NCI-H146 (cell line): ENCODE measurements at regions not wholly inside any gene's neighbourhood (a gene's known extent, or its start where the extent isn't known, plus 50 kb on each side); places are given as distances from the start of the nearest gene placed in this dataset.

ENCODE experiments used
- DNase-seq: peaks from one replicate; lab custom pipeline; 2025; lab: John Stamatoyannopoulos, UW

DNA sequence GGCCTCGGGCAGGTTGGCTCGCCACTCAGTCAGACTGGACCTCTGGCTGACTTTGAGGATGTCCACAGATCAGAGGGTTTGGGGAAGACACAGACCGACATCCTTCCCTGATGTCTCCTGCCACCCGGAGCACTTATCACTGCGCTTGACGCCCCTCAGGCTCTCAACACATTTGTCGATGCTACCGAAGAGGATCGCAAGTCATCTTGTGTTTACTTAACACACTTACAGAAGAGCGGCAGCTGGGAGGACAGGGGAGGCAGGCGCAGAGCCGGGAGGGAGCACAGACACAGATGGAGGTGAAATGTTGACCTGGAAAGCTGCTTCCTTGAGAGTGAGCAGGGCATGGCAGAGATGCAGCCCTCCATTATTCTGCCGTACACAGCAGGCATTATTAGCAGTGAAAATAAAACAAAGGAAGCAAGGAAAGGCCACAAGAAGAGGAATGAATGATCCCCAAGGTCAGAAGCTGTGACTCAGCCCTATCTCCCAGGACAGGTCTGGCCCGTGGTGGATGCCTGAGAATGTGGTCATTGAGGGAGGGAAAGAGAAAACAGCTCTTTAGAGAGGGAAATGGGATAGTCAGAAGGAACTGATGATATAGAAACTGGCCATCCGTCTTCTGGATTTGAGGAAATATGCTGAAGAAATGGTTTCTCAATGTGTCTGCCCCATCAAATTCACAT, 549.5 kb upstream of the ARGLU1 start:
- DNase-seq = no peak

DNA sequence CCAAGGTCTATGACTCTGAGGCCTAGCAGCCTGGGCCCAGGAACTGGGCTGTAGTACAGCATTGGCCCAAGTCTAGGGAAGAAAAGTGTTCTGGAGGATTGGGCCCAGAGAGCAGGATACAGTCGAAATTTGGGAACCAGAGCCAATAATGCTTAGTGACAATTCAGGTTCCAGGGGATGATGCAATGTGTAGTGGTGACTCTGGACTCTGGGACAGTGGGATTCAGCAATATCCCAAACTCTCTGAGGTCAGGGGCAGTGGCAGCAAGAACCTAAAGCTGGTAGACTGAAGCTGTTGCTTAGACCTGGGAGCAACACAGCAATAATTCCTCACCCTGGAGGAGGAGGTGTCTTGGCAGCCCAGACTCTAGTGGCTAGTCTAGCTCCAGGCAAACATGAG, 545.5 kb upstream of the ARGLU1 start:
- DNase-seq = no peak

DNA sequence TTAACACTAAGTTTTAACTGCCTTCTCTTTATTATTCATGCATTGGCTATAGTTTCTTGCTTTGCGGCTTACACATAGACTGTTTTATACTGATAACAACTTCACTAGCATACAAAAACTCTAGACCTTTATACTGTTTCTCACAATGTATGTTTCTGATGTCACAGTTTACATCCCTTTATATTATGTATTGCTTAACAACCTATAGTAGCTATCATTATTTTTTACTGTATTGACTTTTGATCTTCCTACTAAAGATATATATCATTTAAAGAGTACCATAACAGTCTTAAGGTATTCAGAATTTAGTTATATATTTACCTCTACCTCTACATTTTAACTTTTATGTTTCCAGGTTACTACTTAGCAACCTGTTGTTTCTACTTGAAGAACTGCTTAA, 543.3 kb upstream of the ARGLU1 start:
- no peak for DNase-seq

DNA sequence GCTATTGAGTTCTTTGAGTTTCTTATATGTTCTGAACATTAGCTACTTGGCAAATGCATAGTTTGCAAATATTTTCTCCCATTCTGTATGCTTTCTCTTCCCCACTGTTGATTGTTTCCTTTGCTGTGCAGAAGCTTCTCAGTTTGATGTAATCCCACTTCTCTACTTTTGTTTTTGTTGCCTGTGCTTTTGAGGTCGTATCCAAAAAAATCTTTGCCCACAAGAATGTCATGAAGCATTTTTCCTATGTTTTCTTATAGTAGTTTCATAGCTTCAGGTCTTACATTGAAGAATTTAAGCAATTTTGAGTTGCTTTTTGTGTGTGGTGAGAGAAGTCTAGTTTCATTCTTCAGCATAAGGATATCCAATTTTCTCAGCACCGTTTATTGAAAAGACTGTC, 536.7 kb upstream of the ARGLU1 start:
- no peak for DNase-seq

DNA sequence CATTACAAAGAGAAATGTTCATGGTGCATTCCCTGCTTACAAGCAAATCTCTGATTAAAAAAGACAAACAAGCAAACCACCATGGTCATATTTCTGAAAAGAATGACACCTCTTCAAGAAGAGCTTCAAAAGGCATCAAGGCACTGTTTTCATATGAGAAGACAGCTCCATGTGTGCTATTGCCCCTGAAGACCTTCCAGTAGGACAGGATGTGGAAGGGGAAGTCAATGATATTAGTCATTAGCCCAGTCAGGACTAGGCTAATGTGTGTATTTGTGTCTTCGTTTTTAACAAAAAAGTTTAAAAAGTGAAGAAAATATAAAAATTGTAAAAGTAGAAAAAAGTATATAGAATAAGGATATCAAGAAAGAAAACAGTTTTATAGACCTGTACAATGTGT, 534.7 kb upstream of the ARGLU1 start:
- DNase-seq = no peak

DNA sequence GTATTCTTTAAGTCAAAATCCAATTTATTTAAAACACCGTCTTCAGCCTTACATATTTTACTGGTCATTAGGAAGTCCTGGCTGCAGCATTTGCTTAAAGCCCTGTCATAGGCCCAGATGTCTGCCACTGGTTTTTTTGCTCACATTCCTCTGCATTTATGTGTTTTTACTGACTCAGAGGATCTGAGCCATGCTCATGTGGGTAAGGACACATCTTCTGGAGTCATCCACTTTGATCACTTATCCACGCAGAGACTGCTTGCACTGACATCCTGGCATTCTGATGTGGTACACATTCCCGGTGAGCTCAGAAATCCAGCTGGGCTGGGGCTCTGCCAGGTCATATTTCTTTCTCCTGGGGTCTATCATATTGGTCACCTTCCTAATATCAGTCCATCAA, 531.7 kb upstream of the ARGLU1 start:
- DNase-seq = no peak

DNA sequence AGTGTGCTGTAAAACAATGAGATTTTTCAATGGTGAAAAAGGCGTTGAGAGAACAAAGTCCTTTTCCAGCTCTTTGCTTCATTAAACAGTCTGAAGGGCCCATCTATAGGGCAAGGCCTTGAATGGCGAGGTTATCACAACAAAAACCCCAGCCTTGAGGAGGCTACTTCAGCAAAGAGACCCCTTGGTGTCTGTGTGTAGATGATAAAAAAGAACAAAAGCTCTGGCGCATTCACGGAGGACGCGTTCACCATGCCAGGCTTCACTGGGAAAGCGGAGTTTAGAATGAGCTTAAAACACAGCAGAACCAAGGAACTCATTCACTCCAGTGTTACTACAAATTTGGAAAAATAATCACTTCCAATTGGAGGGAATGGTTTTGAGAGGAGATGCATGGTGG, 530.0 kb upstream of the ARGLU1 start:
- DNase-seq = peak; percentile 66

DNA sequence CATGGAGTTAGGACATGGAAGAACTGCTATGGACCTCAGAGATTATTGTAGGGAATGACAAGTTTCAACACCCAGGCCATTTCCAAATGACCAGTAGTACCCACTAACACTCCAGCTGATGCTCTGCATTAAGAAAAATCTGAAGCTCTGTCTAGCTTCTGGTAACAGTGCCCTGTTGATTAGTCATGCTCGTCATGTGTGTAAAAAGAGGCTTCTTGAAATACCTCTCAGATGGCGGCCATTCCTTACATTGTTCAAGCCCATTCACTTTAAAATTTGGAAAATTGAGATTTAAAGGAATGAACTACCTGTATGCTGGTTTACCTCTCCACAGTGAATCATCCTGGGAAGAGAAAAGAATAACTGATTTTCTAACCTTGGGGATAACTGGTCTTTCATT, 527.9 kb upstream of the ARGLU1 start:
- DNase-seq = no peak

DNA sequence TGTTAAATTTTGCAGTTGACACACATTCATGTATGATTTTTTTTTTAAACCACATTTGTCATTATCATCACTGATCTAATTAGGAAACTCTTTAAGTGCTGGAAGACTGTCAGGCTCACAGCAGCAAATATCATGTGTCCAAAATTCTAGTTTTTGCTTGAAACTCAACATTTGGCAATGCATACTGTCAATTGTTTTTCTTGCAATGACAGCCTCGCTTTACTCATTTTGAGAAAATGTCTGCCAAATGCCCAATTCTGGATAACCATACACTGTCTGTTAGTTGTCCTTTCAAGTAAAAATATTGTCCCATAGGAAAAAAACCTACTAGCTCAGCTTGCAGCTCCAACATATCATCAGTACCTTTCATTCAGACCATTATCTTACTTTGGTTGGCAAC, 523.9 kb upstream of the ARGLU1 start:
- no peak for DNase-seq

DNA sequence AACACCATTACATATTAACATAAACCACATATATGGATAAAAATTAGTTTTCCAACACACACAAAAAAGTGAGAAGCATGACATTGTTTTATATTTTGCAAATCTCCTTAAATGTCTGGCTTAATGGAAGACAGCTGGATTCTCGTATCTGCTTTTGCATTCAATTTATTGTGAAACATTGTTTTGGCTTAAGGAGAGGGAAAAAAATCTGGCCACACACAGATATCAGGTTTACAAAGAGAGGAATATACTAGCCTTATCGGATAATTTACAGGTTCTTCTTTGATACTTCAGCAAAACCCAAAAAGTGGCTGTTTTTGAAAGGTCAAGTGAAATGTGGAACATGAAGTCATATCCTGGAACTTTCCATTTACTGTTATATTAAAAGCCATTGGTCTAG, 523.5 kb upstream of the ARGLU1 start:
- no peak for DNase-seq

DNA sequence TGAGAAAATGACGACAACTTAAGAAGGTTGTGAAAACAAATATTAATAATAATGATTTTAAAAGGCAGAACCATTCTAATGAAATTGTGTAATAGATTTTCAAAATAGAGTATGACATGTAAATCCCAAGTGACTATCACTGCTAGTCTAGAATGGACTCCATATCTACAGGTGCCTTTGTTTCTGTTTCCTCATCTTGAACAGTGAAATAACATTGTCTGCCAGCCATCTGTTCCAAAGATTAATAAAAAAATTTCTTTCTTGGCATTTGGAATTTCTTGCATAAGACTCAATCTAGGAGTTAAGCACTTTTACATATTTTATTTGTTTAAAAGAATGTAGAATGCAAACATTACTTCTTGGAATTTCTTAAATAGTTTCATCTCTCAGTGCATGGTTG, 520.1 kb upstream of the ARGLU1 start:
- no peak for DNase-seq

DNA sequence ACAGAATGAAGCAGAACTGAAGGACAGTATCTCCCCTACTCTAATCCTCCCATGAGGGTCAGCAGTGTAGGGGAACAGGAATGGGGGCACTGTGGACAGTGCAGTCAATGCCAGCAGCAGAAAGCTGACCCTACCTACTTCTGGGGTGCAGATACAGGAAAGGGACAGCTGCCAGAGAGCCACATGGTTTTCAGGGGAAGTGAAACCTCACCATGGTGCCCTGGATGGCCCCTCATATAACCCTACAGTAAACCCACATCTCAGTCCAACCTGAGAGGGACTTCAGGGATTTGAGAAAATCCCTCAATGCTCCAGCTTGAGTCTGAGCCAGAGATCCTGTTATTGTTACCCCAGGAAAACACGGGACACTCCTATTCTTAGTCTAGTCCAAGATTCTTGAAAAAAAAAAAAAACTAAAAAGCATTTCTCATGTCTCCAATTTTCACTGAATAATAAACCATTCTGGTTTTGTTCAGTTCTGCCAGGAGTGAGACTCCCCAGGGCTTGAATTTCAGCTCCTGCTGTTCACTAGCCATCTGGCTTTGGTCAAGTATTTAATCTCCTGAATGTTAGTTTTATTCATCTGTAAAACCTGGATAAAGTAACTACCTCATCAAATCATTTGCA, 511.6 kb upstream of the ARGLU1 start:
- DNase-seq = peak; percentile 22

DNA sequence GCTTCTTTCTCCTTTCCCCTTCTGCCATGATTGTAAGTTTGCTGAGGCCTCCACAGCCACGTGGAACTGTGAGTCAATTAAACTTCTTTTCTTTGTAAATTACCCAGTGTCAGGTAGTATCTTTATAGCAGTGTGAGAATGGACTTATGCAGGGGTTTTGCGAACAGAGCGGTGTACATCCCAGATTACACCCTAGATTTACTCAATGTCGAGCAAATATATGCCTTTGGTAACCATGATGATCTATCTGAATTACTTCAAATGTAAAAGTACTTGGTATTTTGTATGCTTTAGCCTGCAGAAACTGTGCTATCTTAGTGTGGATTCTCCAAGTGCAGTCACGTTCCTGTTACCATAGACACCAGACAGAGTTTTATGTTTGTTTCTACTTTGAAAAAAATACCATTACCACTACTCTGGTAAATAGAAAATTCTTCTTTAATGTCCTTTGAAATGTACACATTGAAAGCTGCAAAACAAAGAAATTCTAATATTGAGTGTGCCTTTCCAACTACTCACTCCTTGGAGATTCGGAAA, 510.4 kb upstream of the ARGLU1 start:
- DNase-seq = no peak

DNA sequence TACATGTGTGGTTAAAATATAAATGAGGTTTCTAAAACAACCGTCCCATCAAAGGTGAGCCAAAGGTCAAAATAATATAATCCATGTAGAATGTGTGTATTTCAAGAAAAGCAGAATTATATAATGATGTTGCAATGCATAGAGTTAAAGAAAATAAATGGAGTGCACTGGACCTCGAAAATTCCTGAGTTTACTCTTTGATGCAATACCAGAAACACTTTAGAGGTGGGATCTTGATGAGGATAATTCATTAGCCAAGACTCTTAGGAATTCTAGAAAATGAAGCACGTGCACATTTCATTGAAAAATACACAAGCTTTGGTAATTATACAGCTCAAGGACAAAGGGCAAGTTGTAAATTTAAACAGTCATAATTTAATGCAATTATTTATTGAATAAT, 508.9 kb upstream of the ARGLU1 start:
- DNase-seq = no peak

DNA sequence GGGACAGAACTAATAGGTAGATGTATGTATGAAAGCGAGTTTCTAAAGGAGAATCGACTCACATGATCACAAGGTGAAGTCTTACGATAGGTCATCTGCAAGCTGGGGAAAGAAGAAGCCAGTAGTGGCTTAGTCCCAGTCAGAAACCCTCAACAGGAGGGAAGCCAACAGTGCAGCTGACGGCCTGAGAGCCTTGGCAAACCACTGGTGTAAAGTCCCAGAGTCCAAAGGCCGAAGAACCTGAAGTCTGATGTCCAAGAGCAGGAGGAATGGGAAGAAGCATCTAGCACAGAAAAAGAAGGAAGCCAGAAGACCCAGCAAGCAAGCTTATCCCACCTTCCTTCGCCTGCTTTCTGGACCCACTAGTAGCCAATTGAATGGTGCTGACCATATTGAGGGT, 507.6 kb upstream of the ARGLU1 start:
- no peak for DNase-seq

DNA sequence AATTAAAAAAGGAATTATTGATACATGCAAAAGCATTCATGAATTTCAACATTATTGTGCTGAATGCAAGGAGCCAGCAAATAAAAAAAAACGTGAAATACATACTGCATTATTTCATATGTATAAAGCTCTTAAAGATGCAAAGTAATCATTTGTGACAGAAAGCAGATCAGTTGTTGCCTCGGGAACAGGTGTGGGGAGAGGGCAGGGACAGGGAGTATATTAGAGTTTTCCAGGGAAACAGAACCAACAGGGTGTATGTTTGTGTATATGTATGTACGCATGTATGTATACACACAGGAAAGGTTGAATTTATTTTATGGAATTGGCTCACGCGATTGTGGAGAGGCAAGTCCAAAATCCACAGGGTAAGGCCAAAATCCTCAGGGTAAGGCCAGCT, 502.9 kb upstream of the ARGLU1 start:
- DNase-seq = no peak

DNA sequence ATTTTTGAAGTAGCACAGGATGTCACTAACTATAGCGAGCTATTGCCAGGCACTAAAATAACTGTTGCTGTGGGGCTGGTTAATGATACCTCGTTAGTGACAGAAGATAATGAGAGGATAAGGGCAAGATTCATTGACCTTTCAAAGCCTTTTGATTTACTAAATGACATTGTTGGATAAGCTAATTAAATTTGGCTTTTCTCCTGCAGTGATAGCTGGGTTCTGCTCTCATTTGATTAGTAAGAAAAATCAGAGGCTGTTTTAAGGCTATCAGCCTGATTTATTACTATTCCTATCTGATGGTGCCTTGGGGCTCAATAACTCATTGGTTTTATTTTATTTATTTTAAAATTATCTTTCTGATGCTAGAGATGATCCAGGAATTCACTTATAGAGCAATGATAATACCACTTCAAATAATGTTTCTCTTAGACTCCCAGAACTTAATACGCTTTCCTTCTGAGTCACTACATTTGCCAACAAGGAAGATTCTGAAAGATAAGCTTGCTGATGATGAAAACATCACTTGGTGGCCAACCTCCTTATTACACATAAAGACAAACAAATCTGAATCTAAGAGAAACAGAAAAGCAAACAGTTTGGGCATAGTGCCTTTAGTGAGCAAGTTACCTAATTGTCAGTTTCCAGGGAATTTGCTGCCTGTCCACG, 501.3 kb upstream of the ARGLU1 start:
- DNase-seq = no peak

DNA sequence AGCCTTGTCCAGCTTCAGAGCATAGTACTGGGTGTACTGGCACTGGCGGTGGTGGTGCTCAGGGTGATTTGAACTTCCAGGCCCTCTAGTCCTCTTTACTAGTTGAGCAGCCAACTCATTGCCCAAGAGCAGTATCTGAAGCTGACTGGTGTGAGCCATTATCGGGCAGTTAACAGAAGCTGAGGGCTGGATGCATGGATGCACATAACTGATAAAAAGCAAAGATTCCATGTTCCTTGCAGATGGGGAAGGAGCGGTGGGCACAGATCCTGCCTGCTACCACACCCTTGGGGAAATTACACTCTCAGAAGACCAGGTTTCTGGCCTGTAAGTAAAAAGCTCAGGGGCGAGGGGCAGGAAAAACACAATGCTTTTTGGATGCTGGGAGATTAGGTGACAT, 499.4 kb upstream of the ARGLU1 start:
- no peak for DNase-seq

DNA sequence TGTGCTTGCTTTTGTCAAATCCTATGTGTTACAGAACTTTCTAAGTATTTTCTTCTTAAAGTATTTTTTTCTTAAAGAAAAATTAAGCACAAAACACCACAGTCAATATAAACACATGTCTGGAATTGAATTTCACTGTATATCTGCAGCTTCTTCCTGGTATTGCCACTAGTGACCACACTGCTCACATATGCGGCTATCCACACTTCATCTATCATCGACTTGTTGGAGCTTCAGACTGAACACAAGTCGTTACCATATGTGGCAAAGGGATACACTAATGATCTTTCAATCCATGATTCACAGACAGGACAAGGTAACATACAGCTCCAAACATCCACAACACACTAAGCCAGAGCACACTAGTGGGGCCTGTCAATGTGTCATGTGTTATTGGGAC, 498.4 kb upstream of the ARGLU1 start:
- DNase-seq = no peak

DNA sequence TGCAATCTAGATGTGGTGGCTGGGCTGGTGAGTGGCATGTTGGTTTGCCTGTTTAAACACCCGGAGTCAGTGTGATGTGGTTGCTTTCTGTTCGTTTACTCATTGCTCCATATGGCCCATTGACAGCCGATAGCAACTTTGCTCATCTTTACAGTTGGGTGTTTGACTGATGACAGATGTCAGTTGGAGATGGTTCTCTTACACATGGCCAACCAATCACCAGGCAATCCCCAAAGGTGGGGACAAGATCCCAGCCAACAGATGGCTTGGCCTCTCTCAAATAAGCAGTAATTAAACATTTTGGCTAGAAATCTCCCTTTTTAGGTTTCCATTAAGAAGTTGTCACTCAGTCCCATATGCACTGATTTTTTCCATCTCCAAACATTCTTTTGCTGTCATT, 497.1 kb upstream of the ARGLU1 start:
- no peak for DNase-seq

DNA sequence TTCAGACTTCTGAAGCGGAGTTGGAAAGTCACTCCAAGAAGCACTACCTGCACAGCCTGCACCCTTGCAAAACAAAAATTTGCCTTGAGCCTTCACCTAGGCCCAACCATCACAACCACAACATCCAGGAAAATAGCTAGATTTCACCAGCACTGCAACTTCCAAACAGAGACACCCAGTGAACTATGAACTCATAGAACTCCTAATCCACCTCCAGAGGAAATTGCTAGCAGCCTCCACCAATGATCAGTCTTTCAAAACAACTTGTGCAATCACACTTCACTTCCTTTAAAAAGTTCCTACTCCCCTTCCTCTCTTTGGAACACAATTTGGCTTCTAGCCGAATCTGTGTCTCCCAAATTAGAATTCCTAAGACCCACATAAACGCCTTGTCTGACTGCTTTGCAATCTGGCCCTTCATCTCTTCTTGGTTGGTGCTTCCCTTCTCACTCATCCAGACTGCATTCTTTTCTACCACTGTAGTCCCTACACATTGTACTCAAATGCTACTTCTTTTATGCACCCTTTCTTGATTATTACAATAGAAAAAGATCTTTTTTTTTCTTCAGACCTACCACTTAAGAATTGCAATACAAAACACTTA, 489.2 kb upstream of the ARGLU1 start:
- DNase-seq = no peak

DNA sequence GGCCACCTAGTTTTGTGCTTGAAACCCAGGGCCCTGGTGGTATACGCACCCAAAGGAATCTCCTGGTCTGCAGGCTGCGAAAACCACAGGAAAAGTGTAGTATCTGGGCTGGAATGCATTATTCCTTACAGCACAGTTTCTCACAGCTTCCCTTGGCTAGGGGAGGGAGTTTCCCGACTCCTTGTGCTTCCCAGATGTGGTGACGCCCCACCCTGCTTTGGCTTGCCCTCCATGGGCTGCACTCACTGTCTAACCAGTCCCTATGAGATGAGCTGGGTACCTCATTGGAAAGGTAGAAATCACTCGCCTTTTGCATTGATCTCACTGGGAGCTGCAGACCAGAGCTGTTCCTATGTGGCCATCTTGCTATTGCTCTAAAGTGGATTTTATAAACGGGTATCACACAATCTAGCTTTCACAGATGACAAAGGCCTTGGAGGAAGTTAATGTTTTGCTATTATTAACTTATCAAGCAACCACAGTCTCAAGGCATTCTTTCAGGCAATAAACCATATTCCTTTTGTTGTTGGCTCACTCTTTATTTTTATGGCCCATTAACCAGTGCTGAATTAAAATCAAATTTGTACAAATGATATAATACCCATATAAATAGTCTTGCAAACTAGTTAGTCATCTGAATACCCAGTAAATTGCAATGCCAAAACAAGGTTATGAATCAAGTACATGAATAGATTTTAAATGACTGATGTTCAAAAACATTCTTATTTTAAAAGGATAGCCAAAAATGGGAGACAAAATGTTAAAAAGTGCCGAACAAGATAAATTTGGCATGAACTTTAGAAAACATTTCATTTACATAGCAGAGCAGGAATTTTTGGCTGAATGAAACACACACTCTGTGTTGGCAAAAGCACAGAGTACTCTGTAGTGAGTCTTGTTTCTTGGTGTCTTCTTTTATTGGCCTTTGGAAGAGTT, 475.4 kb upstream of the ARGLU1 start:
- no peak for DNase-seq
